A549 (cell line): ENCODE measurements at regions not wholly inside any gene's neighbourhood (a gene's known extent, or its start where the extent isn't known, plus 50 kb on each side); places are given as distances from the start of the nearest gene placed in this dataset.

Experiments used
- CBX2 ChIP-seq: fragments of 200-600 bp; sonication (generic); IDR thresholded peaks from 2 replicates; pipeline ENCODE4 v1.6.1; 2016; ENCODE audit warnings: low read depth, mild to moderate bottlenecking, borderline replicate concordance
- CHD2 ChIP-seq: fragments of 150-350 bp; IDR thresholded peaks from 2 replicates; pipeline ENCODE4 v1.6.1; 2014; ENCODE audit warnings: low read length; ENCODE audit not compliant: partially characterized antibody
- CTCF ChIP-seq: fragments of >200 bp; sonication (Bioruptor Twin); formaldehyde crosslinking; IDR thresholded peaks from 3 replicates; pipeline ENCODE4 v1.5.1; 2016
- HDAC2 ChIP-seq: fragments of 200-600 bp; sonication (generic); IDR thresholded peaks from 2 replicates; pipeline ENCODE4 v1.6.1; 2016
- HES2 ChIP-seq: fragments of >200 bp; sonication (Bioruptor Twin); formaldehyde crosslinking; IDR thresholded peaks from 2 replicates; pipeline ENCODE4 v1.6.1; 2016
- JUN ChIP-seq, 2 experiments: fragments of >200 bp; sonication (Bioruptor Twin); formaldehyde crosslinking; IDR thresholded peaks; 2 replicates in 1 of 2; 3 replicates in 1 of 2; pipeline ENCODE4 v1.6.1; 2016 to 2017
- MAX ChIP-seq: IDR thresholded peaks from 2 replicates; pipeline ENCODE4 v1.6.1; 2012
- MYC ChIP-seq: IDR thresholded peaks from 2 replicates; pipeline ENCODE4 v1.6.1; 2012; ENCODE audit warnings: mild to moderate bottlenecking, inconsistent platforms, low read length, improper control_type of control experiment, borderline replicate concordance
- POLR2A ChIP-seq: IDR thresholded peaks from 2 replicates; pipeline ENCODE4 v1.6.1; 2012; ENCODE audit warnings: mild to moderate bottlenecking, low read length
- POLR2AphosphoS2 ChIP-seq: conservative IDR thresholded peaks from 2 replicates; pipeline ENCODE4 v1.6.1; 2012; ENCODE audit warnings: low read length, improper control_type of control experiment, inconsistent platforms
- RAD21 ChIP-seq, 2 experiments: fragments of >200 bp in 1 of 2; sonication (Bioruptor Twin) in 1 of 2; formaldehyde crosslinking in 1 of 2; IDR thresholded peaks in 1 of 2; conservative IDR thresholded peaks in 1 of 2; 2 replicates in 1 of 2; 3 replicates in 1 of 2; pipeline ENCODE4 v1.6.1; 2012 to 2018; ENCODE audit warnings: inconsistent platforms in 1 of 2
- RCOR1 ChIP-seq: fragments of 150-350 bp; IDR thresholded peaks from 2 replicates; pipeline ENCODE4 v1.6.1; 2014; ENCODE audit warnings: antibody characterized with exemption, low read length, low read depth
- REST ChIP-seq: fragments of 200-600 bp; sonication (generic); IDR thresholded peaks from 2 replicates; pipeline ENCODE4 v1.6.1; 2016; ENCODE audit warnings: antibody characterized with exemption, mild to moderate bottlenecking, moderate library complexity

- TF ChIP-seq CTCF = no peak
- TF ChIP-seq POLR2AphosphoS2 = no peak
- TF ChIP-seq POLR2A = no peak
- TF ChIP-seq RCOR1 = no peak
- TF ChIP-seq REST = no peak
- no peak for TF ChIP-seq CBX2
- no peak for TF ChIP-seq HDAC2
- TF ChIP-seq MAX = no peak
- TF ChIP-seq RAD21 (conservative IDR thresholded peaks at IDR 0.05 in 1 of 2, IDR thresholded peaks at IDR 0.05 in 1 of 2) = no peak
- no peak for TF ChIP-seq HES2
- no peak for TF ChIP-seq CHD2
- no peak for TF ChIP-seq JUN (IDR thresholded peaks at IDR 0.05)
- no peak for TF ChIP-seq MYC
These were observed 133.2 kb upstream of the IRX4 start for GRCh38 chr5:2015961-2016360.
